GM13976 (cell line): ENCODE measurements at regions not wholly inside any gene's neighbourhood (a gene's known extent, or its start where the extent isn't known, plus 50 kb on each side); places are given as distances from the start of the nearest gene placed in this dataset.

Experiments used
- DNase-seq: peaks from one replicate; pipeline ENCODE4 v3.0.0; 2012; ENCODE audit warnings: low spot score
- CTCF ChIP-seq: IDR thresholded peaks from 2 replicates; pipeline ENCODE4 v1.5.1; 2012; ENCODE audit warnings: borderline replicate concordance, mild to moderate bottlenecking; ENCODE audit not compliant: insufficient read depth; ENCODE audit errors: extremely low read depth, missing control alignments, control extremely low read depth
- in situ Hi-C: fragments of 300-500 bp; cut with MboI; formaldehyde crosslinking; loops from one replicate; pipeline ENCODE4 v1.12.0; 2022; ENCODE audit warnings: low sequenced_read_pairs, mixed read lengths, inconsistent platforms; ENCODE audit not compliant: unreplicated experiment

GRCh38 chr14:71856199-71856919, 75.9 kb upstream of the RGS6 start:
- in situ Hi-C loops, result no loop called here
- no peak for TF ChIP-seq CTCF

GRCh38 chr14:71863049-71863448, 69.2 kb upstream of the RGS6 start:
- DNase-seq, result no peak
- no peak for TF ChIP-seq CTCF
- in situ Hi-C loops, result no loop called here

More at GRCh38 chr14:71856199-71856919, 75.9 kb upstream of the RGS6 start:
- no peak for DNase-seq

- TF ChIP-seq CTCF, result no peak
- in situ Hi-C loops, result no loop called here
- no peak for DNase-seq
Measured at GRCh38 chr14:71863766-71864165, 68.5 kb upstream of the RGS6 start.
